ENCODE measurements at regions not wholly inside any gene's neighbourhood (a gene's known extent, or its start where the extent isn't known, plus 50 kb on each side); places are given as distances from the start of the nearest gene placed in this dataset.

DNA sequence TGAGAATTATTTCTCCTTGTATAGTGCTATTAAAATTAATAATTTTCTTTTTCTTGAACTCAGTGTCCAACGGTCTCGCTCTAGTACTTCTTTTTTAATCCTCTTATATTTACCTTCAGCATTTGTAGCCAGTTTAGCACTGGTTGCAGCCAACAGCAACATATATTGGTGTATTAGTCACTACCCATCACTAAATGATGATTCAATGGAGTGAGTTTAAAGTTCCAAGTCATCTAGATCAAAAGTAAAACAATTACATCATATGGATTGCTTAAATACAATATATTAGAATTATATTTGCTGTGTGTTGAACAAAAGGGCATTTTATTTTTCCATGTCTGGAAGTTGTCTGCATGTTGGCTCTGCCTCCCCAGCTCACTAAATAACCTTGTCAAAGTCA lies 591.8 kb downstream of the ADGRL2 start:
- Histone ChIP-seq H3K4me3 (no peak overlapping the region), H3K9me3 (no peaks in the 10 kb centered on the region), H3K27ac (no peak overlapping the region), H3K27me3 (no peaks in the 10 kb centered on the region), H3K36me3 (no peaks in the 10 kb centered on the region), H3K4me1 (no peaks in the 10 kb centered on the region)
- 86 to 90% methylated on average over 2 of the region's 2 CpGs for WGBS, 2 donors
- ATAC-seq (no peak), DNase-seq (no peak), FAIRE-seq (no peak)
- TF ChIP-seq, protein P1, sequence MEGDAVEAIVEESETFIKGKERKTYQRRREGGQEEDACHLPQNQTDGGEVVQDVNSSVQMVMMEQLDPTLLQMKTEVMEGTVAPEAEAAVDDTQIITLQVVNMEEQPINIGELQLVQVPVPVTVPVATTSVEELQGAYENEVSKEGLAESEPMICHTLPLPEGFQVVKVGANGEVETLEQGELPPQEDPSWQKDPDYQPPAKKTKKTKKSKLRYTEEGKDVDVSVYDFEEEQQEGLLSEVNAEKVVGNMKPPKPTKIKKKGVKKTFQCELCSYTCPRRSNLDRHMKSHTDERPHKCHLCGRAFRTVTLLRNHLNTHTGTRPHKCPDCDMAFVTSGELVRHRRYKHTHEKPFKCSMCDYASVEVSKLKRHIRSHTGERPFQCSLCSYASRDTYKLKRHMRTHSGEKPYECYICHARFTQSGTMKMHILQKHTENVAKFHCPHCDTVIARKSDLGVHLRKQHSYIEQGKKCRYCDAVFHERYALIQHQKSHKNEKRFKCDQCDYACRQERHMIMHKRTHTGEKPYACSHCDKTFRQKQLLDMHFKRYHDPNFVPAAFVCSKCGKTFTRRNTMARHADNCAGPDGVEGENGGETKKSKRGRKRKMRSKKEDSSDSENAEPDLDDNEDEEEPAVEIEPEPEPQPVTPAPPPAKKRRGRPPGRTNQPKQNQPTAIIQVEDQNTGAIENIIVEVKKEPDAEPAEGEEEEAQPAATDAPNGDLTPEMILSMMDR (IDR thresholded peaks at IDR 0.05) = no peak
- intact Hi-C loops (cut with DNase I) = no loop called here

DNA sequence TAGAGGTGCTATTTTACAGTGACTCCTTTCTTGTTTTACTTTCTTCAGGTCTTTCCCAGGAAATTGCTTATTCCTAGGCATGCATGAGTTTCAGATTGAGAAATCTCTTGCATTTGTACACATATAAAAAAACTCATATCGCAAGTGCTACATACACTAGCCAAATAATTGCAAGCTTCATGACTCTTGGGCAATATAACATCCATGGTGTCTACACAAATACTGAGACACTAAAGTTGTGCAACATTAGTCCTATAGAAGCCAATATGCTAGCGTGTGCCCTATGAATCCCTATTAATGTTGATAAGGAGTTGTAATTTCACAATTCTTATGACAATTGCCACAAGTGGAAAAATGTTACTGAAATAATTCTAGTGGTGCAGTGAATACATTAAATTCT lies 591.0 kb downstream of the ADGRL2 start:
- H3K27me3 ChIP-seq = no peaks in the 10 kb centered on the region
- H3K4me1 ChIP-seq = no peaks in the 10 kb centered on the region
- no peaks in the 10 kb centered on the region for H3K36me3 ChIP-seq
- no peak overlapping the region for H3K27ac ChIP-seq
- ATAC-seq (no peak), DNase-seq (no peak), FAIRE-seq (no peak)
- intact Hi-C loops (cut with DNase I) = no loop called here
- no peak overlapping the region for H3K4me3 ChIP-seq
- H3K9me3 ChIP-seq = no peaks in the 10 kb centered on the region
- TF ChIP-seq, protein P1 (IDR thresholded peaks at IDR 0.05) = no peak
- WGBS, 2 donors = 87 to 94% methylated on average over 2 of the region's 2 CpGs

DNA sequence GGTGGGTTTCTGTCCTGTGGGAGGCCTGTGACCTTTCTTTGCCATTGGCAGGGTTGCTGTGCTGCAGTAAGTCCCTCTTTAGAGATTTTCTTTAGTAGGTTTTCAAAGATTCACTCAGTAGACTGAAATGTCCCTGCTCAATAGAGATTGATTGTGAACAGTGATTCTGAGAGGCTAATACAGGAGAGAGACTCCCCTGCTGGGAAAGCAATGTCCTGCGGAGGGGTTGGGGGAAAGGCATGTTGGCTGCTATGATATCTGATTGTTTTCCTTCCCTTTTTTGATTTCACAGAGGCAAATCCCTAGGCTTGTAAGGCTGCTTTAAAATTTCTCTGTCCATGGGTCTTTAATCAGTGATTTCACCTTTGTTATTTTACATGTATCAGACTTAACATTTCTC lies 589.9 kb downstream of the ADGRL2 start:
- Histone ChIP-seq H3K36me3 (no peaks in the 10 kb centered on the region), H3K27ac (no peak overlapping the region), H3K4me1 (no peaks in the 10 kb centered on the region), H3K4me3 (no peak overlapping the region), H3K27me3 (no peaks in the 10 kb centered on the region), H3K9me3 (no peaks in the 10 kb centered on the region)
- WGBS, 2 donors = 58 to 63% methylated on average over 1 of the region's 1 CpG
- ATAC-seq = no peak
- DNase-seq = no peak
- TF ChIP-seq, protein P1 (IDR thresholded peaks at IDR 0.05) = no peak
- no peak for FAIRE-seq
- intact Hi-C loops (cut with DNase I) = no loop called here

DNA sequence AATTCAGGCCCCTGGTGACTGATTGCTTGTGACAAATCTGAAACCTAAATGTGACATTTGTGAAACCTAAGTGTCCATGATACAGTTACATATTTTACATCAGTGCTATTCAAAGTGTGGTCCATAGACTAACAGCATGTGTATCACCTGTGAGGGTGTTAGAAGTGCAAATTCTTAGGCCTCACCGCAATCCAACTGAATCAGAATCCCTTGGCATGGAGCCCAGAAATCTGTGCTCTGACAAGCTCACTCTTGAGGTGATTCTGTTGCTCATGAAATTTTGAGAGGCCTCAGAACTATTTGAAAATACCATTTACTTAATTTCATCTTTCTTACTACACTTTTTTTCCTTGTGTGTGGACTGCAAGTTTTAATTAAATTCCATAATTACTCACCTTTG lies 587.9 kb downstream of the ADGRL2 start:
- intact Hi-C loops (cut with DNase I) = no loop called here
- Histone ChIP-seq H3K27me3 (no peaks in the 10 kb centered on the region), H3K27ac (no peak overlapping the region), H3K4me1 (no peaks in the 10 kb centered on the region), H3K36me3 (no peaks in the 10 kb centered on the region), H3K4me3 (no peak overlapping the region), H3K9me3 (no peaks in the 10 kb centered on the region)
- FAIRE-seq (no peak), DNase-seq (no peak), ATAC-seq (no peak)
- TF ChIP-seq, protein P1 (IDR thresholded peaks at IDR 0.05) = no peak
- WGBS, 2 donors = 75 to 88% methylated on average over 1 of the region's 1 CpG

DNA sequence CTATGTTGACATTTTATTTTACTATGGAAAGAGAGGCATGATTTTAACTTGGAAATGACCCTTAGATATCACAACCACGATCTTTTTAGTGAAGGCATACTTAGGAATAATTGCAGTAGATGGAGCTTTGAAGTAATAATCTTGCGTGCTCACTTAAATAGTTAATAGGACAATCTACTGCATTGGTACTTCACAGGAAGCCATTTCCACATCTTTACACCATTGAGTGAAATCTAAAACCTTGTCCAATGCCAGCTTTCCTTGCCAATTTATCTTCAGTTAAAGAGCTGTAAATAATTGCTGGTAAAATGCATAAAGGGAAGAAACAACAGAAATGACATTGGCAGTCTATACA lies 586.3 kb downstream of the ADGRL2 start:
- WGBS, 2 donors = 67 to 70% methylated on average over 2 of the region's 2 CpGs
- no peak for DNase-seq
- Histone ChIP-seq H3K9me3 (no peaks in the 10 kb centered on the region), H3K27me3 (no peaks in the 10 kb centered on the region), H3K4me1 (no peaks in the 10 kb centered on the region), H3K36me3 (no peaks in the 10 kb centered on the region), H3K4me3 (no peak overlapping the region), H3K27ac (no peak overlapping the region)
- ATAC-seq = no peak
- TF ChIP-seq, protein P1 (IDR thresholded peaks at IDR 0.05) = no peak
- intact Hi-C loops (cut with DNase I) = no loop called here
- no peak for FAIRE-seq

All from pancreas (tissue), 10 donors.